ENCODE measurements at regions not wholly inside any gene's neighbourhood (a gene's known extent, or its start where the extent isn't known, plus 50 kb on each side); places are given as distances from the start of the nearest gene placed in this dataset.

- DNase-seq: no peak
These were observed 63.5 kb upstream of the ASCC3 start for GRCh38 chr6:100944644-100945043.

- DNase-seq: no peak
These were observed 65.0 kb upstream of the ASCC3 start for GRCh38 chr6:100946021-100946540.

GRCh38 chr6:100946711-100947110, 65.6 kb upstream of the ASCC3 start:
- DNase-seq: no peak

GRCh38 chr6:100948381-100949133, 67.4 kb upstream of the ASCC3 start:
- no peak for DNase-seq

- no peak for DNase-seq
These were observed 70.9 kb upstream of the ASCC3 start for GRCh38 chr6:100952006-100952405.

GRCh38 chr6:100959280-100959679, 78.2 kb upstream of the ASCC3 start:
- no peak for DNase-seq

- no peak for DNase-seq
These were observed 81.3 kb upstream of the ASCC3 start for GRCh38 chr6:100962466-100962865.

GRCh38 chr6:100965067-100965466, 83.9 kb upstream of the ASCC3 start:
- no peak for DNase-seq

GRCh38 chr6:100968949-100969348, 87.8 kb upstream of the ASCC3 start:
- no peak for DNase-seq

- DNase-seq: no peak
These were observed 98.1 kb upstream of the ASCC3 start for GRCh38 chr6:100979267-100979666.

- no peak for DNase-seq
These were observed 99.8 kb upstream of the ASCC3 start for GRCh38 chr6:100980949-100981348.

GRCh38 chr6:100986921-100987320, 105.8 kb upstream of the ASCC3 start:
- DNase-seq: no peak

GRCh38 chr6:100987556-100987955, 106.4 kb upstream of the ASCC3 start:
- no peak for DNase-seq

GRCh38 chr6:100988391-100988984, 107.4 kb upstream of the ASCC3 start:
- DNase-seq: no peak

- no peak for DNase-seq
These were observed 108.9 kb upstream of the ASCC3 start for GRCh38 chr6:100990070-100990469.

- no peak for DNase-seq
These were observed 115.3 kb upstream of the ASCC3 start for GRCh38 chr6:100996409-100996808.

- DNase-seq: no peak
These were observed 117.0 kb upstream of the ASCC3 start for GRCh38 chr6:100998111-100998510.

- DNase-seq: no peak
These were observed 118.0 kb upstream of the ASCC3 start for GRCh38 chr6:100999034-100999597.

- no peak for DNase-seq
These were observed 119.2 kb upstream of the ASCC3 start for GRCh38 chr6:101000341-101000740.

GRCh38 chr6:101001012-101001411, 119.9 kb upstream of the ASCC3 start:
- DNase-seq: no peak

- DNase-seq: no peak
These were observed 120.5 kb upstream of the ASCC3 start for GRCh38 chr6:101001607-101002006.

- no peak for DNase-seq
These were observed 121.9 kb upstream of the ASCC3 start for GRCh38 chr6:101003075-101003474.

- DNase-seq: peak; percentile 14 to 58
These were observed 130.1 kb upstream of the ASCC3 start for GRCh38 chr6:101011186-101011585.

- no peak for DNase-seq
These were observed 132.6 kb upstream of the ASCC3 start for GRCh38 chr6:101013612-101014195.
